Trophoblast cell (in vitro differentiated cells and primary cell): ENCODE measurements at regions not wholly inside any gene's neighbourhood (a gene's known extent, or its start where the extent isn't known, plus 50 kb on each side); places are given as distances from the start of the nearest gene placed in this dataset.

Experiments
- DNase-seq, 2 donors: peaks; one replicate each; pipeline ENCODE4 v3.0.0-alpha.2; 2016
- H2AFZ ChIP-seq: 2 replicates; pipeline ENCODE4 v1.6.1; 2013; ENCODE audit warnings: low read length, moderate library complexity, mild to moderate bottlenecking; ENCODE audit not compliant: insufficient read depth, poor library complexity
- H2AK5ac ChIP-seq: 2 replicates; pipeline ENCODE4 v1.6.1; 2013; ENCODE audit warnings: mild to moderate bottlenecking, low read length
- H2BK120ac ChIP-seq: 2 replicates; pipeline ENCODE4 v1.6.1; 2013; ENCODE audit warnings: low read length, mild to moderate bottlenecking, moderate library complexity; ENCODE audit not compliant: insufficient read depth, poor library complexity
- H2BK12ac ChIP-seq: 2 replicates; pipeline ENCODE4 v1.6.1; 2013; ENCODE audit warnings: mild to moderate bottlenecking, low read length, moderate library complexity
- H2BK5ac ChIP-seq: 2 replicates; pipeline ENCODE4 v1.6.1; 2013; ENCODE audit warnings: low read length, low read depth, moderate library complexity, mild to moderate bottlenecking; ENCODE audit not compliant: poor library complexity
- H3K14ac ChIP-seq: 2 replicates; pipeline ENCODE4 v1.6.1; 2013; ENCODE audit warnings: mild to moderate bottlenecking, low read length
- H3K18ac ChIP-seq: 2 replicates; pipeline ENCODE4 v1.6.1; 2013; ENCODE audit warnings: mild to moderate bottlenecking, low read length
- H3K23ac ChIP-seq: 2 replicates; pipeline ENCODE4 v1.6.1; 2013; ENCODE audit warnings: low read length
- H3K27ac ChIP-seq: 2 replicates; pipeline ENCODE4 v1.5.1; 2013; ENCODE audit warnings: low read depth, mild to moderate bottlenecking, inconsistent platforms, low read length, moderate library complexity
- H3K27me3 ChIP-seq: 2 replicates; pipeline ENCODE4 v1.6.1; 2013; ENCODE audit warnings: inconsistent platforms, mild to moderate bottlenecking, low read length, moderate library complexity; ENCODE audit not compliant: insufficient read depth
- H3K36me3 ChIP-seq, 2 experiments: 1 replicate in 1 of 2; 2 replicates in 1 of 2; pipeline ENCODE4 v1.6.1; 2013; ENCODE audit warnings: low read length in 2 of 2, mild to moderate bottlenecking in 2 of 2, moderate library complexity in 1 of 2; ENCODE audit not compliant: insufficient read depth in 2 of 2, control insufficient read depth in 1 of 2
- H3K4ac ChIP-seq: 2 replicates; pipeline ENCODE4 v1.6.1; 2013; ENCODE audit warnings: low read depth, mild to moderate bottlenecking, low read length, moderate library complexity
- H3K4me1 ChIP-seq, 2 experiments: 1 replicate in 1 of 2; 2 replicates in 1 of 2; pipeline ENCODE4 v1.6.1; 2013; ENCODE audit warnings: low read length in 2 of 2, mild to moderate bottlenecking in 2 of 2, moderate library complexity in 1 of 2; ENCODE audit not compliant: insufficient read depth in 2 of 2, control insufficient read depth in 1 of 2
- H3K4me2 ChIP-seq: 2 replicates; pipeline ENCODE4 v1.6.1; 2013; ENCODE audit warnings: inconsistent platforms, mild to moderate bottlenecking, low read length, moderate library complexity
- H3K4me3 ChIP-seq: 2 replicates; pipeline ENCODE4 v1.5.1; 2013; ENCODE audit warnings: mild to moderate bottlenecking, low read depth, low read length, inconsistent platforms
- H3K79me1 ChIP-seq: one replicate; pipeline ENCODE4 v1.6.1; 2013; ENCODE audit warnings: low read length
- H3K79me2 ChIP-seq: 2 replicates; pipeline ENCODE4 v1.6.1; 2013; ENCODE audit warnings: low read length, mild to moderate bottlenecking; ENCODE audit not compliant: control insufficient read depth, insufficient read depth, poor library complexity
- H3K9ac ChIP-seq: 2 replicates; pipeline ENCODE4 v1.6.1; 2013; ENCODE audit warnings: mild to moderate bottlenecking, low read length
- H3K9me3 ChIP-seq: 2 replicates; pipeline ENCODE4 v1.6.1; 2013; ENCODE audit warnings: low read depth, mild to moderate bottlenecking, control low read depth, inconsistent platforms, low read length; ENCODE audit not compliant: insufficient read depth
- H4K12ac ChIP-seq: 2 replicates; pipeline ENCODE4 v1.6.1; 2013; ENCODE audit warnings: low read depth, mild to moderate bottlenecking, low read length, moderate library complexity
- H4K8ac ChIP-seq: 2 replicates; pipeline ENCODE4 v1.6.1; 2013; ENCODE audit warnings: low read depth, mild to moderate bottlenecking, low read length, moderate library complexity
- H4K91ac ChIP-seq: one replicate; pipeline ENCODE4 v1.6.1; 2013; ENCODE audit warnings: low read depth, mild to moderate bottlenecking, low read length, moderate library complexity
- WGBS: extraction: QIAGEN DNeasy Blood & Tissue Kit; methylation state at CpG from one replicate; pipeline ENCODE4 v1.1.7; 2013; ENCODE audit warnings: missing lambda C conversion rate; ENCODE audit not compliant: insufficient read length, insufficient coverage; ENCODE audit errors: extremely low coverage; 5-methylcytosine and 5-hydroxymethylcytosine counted together

DNA sequence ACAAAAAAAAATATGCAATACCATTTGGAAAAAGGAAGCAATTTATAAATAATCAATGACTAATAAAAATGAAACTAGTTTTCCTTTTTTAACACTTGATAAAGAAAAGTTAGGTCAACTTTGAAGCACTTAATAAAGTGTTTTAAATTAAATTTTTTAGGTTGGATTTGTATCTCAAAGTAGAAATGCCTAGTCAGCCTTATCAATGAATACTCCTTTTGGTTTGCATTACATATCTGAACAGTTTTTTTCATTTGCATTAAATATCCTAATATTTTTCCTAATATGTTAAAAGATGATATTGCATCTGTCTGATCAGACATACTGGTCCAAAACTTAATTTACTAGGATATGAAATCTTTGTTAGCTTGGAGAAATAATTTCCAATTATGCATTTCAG is 155.8 kb upstream of the ZFP42 start:
- Histone ChIP-seq H2AK5ac (no peak overlapping the region), H3K4me3 (no peak overlapping the region), H4K91ac (no peak overlapping the region), H3K4me2 (no peak overlapping the region), H4K12ac (no peak overlapping the region), H3K27ac (no peak overlapping the region), H3K9me3 (no peaks in the 10 kb centered on the region), H2BK5ac (no peak overlapping the region), H2BK120ac (no peak overlapping the region), H2BK12ac (no peak overlapping the region), H3K36me3 (no peaks in the 10 kb centered on the region), H2AFZ (no peak overlapping the region), H3K4ac (no peak overlapping the region), H3K23ac (no peak overlapping the region), H3K4me1 (no peaks in the 10 kb centered on the region), H3K9ac (no peak overlapping the region), H4K8ac (no peak overlapping the region), H3K79me2 (no peaks in the 10 kb centered on the region), H3K18ac (no peak overlapping the region), H3K27me3 (no peaks in the 10 kb centered on the region), H3K14ac (no peak overlapping the region), H3K79me1 (no peaks in the 10 kb centered on the region)
- DNase-seq = no peak

DNA sequence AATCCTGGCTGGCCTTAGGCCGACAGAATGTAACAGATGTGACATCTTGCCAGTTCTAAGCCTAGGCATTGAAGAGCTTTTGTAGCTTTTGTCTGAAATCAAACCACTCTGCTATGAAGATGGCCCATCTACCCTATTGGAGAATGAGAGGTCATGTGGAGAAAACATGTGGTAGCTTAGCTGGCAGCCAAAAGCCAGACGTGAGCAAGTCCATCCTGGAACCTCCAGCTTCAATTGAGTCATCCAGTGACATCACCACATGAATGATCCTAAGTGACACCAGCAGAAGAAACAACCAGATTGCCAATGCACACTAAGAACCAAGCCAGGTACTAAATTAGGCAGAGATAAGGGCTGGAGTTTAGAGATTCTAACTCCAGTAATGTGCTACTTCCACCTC is 154.8 kb upstream of the ZFP42 start:
- Histone ChIP-seq H2BK5ac (no peak overlapping the region), H2BK120ac (no peak overlapping the region)
- WGBS = no CpG with 5 or more reads among the region's 2 CpGs

DNA sequence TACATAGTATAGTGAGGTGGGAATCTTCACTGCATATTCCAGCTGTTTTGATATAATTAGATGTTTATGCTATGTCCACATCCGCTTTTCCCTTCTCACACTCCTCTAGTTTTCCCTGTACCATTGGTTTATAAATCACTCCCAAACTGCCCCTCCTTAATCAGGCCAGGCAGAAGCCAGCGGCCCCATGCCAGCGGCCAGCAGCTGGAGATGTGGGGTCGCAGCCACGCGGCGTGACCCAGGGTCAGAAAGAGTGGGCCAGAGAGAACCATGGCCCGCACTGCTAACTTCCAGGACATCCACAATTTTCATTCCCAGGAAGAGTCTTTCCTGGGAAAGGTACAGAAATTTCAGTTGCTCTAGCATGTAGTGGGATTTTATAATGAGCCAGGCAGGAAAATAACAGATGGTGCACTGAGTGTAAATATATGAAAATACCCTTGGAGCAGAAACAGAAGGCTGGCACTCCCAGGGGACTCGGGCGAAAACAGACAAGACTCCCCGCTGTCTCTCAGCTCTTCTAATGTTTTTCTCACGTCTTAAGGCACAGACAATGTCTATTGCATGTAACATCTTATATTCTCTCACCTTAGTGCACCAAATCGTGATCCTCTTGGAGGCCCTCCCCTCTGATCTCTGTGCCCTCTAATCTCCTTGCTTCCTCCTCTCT is 145.9 kb upstream of the ZFP42 start:
- Histone ChIP-seq H2BK120ac (no peak overlapping the region), H3K4ac (no peak overlapping the region), H3K4me1 (no peaks in the 10 kb centered on the region), H3K79me2 (no peaks in the 10 kb centered on the region), H2AFZ (no peak overlapping the region), H2BK12ac (no peak overlapping the region), H3K27ac (no peak overlapping the region), H3K14ac (no peak overlapping the region), H3K79me1 (no peaks in the 10 kb centered on the region), H4K12ac (no peak overlapping the region), H3K4me3 (no peak overlapping the region), H3K23ac (no peak overlapping the region), H4K91ac (no peak overlapping the region), H3K36me3 (no peaks in the 10 kb centered on the region), H2BK5ac (no peak overlapping the region), H3K18ac (no peak overlapping the region), H3K9me3 (no peaks in the 10 kb centered on the region), H2AK5ac (no peak overlapping the region), H3K9ac (no peak overlapping the region), H3K4me2 (no peak overlapping the region), H4K8ac (no peak overlapping the region), H3K27me3 (no peaks in the 10 kb centered on the region)
- no peak for DNase-seq
- WGBS = no CpG with 5 or more reads among the region's 13 CpGs

More for the DNA sequence above, 154.8 kb upstream of the ZFP42 start:
- no peaks in the 10 kb centered on the region for H3K79me1 ChIP-seq
- no peak overlapping the region for H4K12ac ChIP-seq
- no peak overlapping the region for H3K14ac ChIP-seq
- no peak overlapping the region for H3K9ac ChIP-seq
- H2BK12ac ChIP-seq = no peak overlapping the region
- no peak overlapping the region for H3K18ac ChIP-seq
- H4K91ac ChIP-seq = no peak overlapping the region
- H3K79me2 ChIP-seq = no peaks in the 10 kb centered on the region
- no peaks in the 10 kb centered on the region for H3K9me3 ChIP-seq
- no peak overlapping the region for H3K4me2 ChIP-seq
- no peak for DNase-seq
- H3K4me3 ChIP-seq = no peak overlapping the region
- H3K36me3 ChIP-seq = no peaks in the 10 kb centered on the region
- no peak overlapping the region for H2AK5ac ChIP-seq
- H3K27ac ChIP-seq = no peak overlapping the region
- no peak overlapping the region for H4K8ac ChIP-seq
- no peak overlapping the region for H2AFZ ChIP-seq
- H3K4ac ChIP-seq = no peak overlapping the region
- no peak overlapping the region for H3K23ac ChIP-seq
- no peaks in the 10 kb centered on the region for H3K27me3 ChIP-seq
- H3K4me1 ChIP-seq = no peaks in the 10 kb centered on the region

DNA sequence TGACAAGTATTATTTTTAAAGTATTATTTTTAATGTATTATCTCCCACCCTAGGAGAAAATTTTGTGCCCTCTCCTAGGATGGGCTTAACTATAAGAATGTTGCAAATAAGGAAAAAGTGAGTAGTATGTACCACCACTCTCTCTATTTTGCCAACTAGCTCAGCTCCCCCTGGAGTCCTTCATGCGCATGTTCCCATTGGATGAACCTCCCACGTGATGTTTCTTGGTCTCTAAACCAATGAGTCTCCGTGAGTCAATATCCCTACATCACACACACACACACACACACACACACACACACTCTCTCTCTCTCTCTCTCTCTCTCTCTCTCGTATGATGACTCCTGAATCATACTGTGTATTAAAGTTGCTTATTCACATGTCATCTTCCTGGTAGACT is 129.7 kb upstream of the ZFP42 start:
- Histone ChIP-seq H3K36me3 (no peaks in the 10 kb centered on the region), H4K12ac (no peak overlapping the region), H3K9me3 (peaks cover 1% of the 10 kb centered on the region), H2AK5ac (no peak overlapping the region), H3K4me2 (no peak overlapping the region), H3K79me1 (no peaks in the 10 kb centered on the region), H3K4me3 (no peak overlapping the region), H3K18ac (no peak overlapping the region), H3K23ac (no peak overlapping the region), H3K4ac (no peak overlapping the region), H3K9ac (no peak overlapping the region), H2BK5ac (no peak overlapping the region), H2BK120ac (no peak overlapping the region), H4K91ac (no peak overlapping the region), H4K8ac (no peak overlapping the region), H3K4me1 (no peaks in the 10 kb centered on the region), H3K79me2 (no peaks in the 10 kb centered on the region), H3K14ac (no peak overlapping the region), H2BK12ac (no peak overlapping the region), H3K27me3 (no peaks in the 10 kb centered on the region), H3K27ac (no peak overlapping the region), H2AFZ (no peak overlapping the region)
- no CpG with 5 or more reads among the region's 4 CpGs for WGBS
- no peak for DNase-seq
